Ovary (tissue), 3 donors: ENCODE measurements at regions not wholly inside any gene's neighbourhood (a gene's known extent, or its start where the extent isn't known, plus 50 kb on each side); places are given as distances from the start of the nearest gene placed in this dataset.

Experiments used
- POLR2A ChIP-seq: fragments of 450-650 bp; IDR thresholded peaks from one replicate; pipeline ENCODE4 v1.6.1; 2017; ENCODE audit warnings: antibody characterized with exemption, mild to moderate bottlenecking, moderate library complexity
- TF ChIP-seq, protein P1 (sequence below), 3 donors: fragments of 450-650 bp in 2 of 3; fragments of 200-600 bp in 1 of 3; IDR thresholded peaks; one replicate each; pipeline versions ENCODE4 v1.5.1 to v1.8.0; 2016 to 2022; ENCODE audit warnings: antibody characterized with exemption in 3 of 3, mild to moderate bottlenecking in 1 of 3
- donor health status: DM: no; HTN: no; CAD: no.

DNA sequence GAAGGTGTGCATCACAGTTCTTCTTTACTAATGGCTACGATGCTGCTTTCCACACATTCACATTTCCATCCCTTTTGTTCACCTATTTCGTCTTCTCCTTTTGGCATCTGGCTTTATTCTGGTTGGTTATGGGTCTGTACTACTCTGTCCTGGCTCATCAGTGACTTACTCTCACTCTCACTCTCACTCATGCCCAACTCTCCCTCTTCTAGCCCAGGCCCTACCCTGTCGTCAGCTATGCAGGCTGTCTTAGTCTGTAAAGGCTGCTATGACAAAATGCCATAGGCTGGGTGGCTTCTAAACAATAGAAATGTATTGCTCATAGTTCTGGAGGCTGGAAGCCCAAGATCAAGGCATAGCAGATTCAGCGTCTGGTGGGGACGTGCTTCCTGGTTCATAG lies 105.6 kb upstream of the PUDP start:
- TF ChIP-seq, protein P1, sequence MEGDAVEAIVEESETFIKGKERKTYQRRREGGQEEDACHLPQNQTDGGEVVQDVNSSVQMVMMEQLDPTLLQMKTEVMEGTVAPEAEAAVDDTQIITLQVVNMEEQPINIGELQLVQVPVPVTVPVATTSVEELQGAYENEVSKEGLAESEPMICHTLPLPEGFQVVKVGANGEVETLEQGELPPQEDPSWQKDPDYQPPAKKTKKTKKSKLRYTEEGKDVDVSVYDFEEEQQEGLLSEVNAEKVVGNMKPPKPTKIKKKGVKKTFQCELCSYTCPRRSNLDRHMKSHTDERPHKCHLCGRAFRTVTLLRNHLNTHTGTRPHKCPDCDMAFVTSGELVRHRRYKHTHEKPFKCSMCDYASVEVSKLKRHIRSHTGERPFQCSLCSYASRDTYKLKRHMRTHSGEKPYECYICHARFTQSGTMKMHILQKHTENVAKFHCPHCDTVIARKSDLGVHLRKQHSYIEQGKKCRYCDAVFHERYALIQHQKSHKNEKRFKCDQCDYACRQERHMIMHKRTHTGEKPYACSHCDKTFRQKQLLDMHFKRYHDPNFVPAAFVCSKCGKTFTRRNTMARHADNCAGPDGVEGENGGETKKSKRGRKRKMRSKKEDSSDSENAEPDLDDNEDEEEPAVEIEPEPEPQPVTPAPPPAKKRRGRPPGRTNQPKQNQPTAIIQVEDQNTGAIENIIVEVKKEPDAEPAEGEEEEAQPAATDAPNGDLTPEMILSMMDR (IDR thresholded peaks at IDR 0.05), result no peak
- TF ChIP-seq POLR2A, result no peak
